PC-9 (cell line): ENCODE measurements at regions not wholly inside any gene's neighbourhood (a gene's known extent, or its start where the extent isn't known, plus 50 kb on each side); places are given as distances from the start of the nearest gene placed in this dataset.

Experiments used
- BruUV-seq: library from RNA; stranded (reverse); fragments of 400-500 nt; replicated peaks from 2 replicates; lab custom pipeline; 2021; lab: Mats Ljungman, UMichigan
- CTCF ChIA-PET: fragments of 300-600 bp; sonication (Branson Sonifier 250); formaldehyde crosslinking; loops from one replicate; lab custom pipeline; 2022; ENCODE audit warnings: antibody characterized with exemption; lab: Charles Lee
- POLR2A ChIA-PET: fragments of 300-600 bp; sonication (Branson Sonifier 250); formaldehyde crosslinking; loops from one replicate; lab custom pipeline; 2022; ENCODE audit warnings: antibody characterized with exemption; ENCODE audit not compliant: unreplicated experiment; lab: Charles Lee
- DNase-seq, 2 experiments: peaks; one replicate each; pipeline versions ENCODE4 v3.0.0 to v3.0.0-alpha.2; 2015 to 2022; ENCODE audit warnings: mixed read lengths in 1 of 2
- H2AFZ ChIP-seq: fragments of 200-600 bp; sonication (generic); 2 replicates; pipeline ENCODE4 v1.8.1; 2017; ENCODE audit warnings: antibody characterized with exemption
- H3F3A ChIP-seq: fragments of 200-600 bp; sonication (generic); 2 replicates; pipeline ENCODE4 v1.8.1; 2017; ENCODE audit warnings: antibody characterized with exemption, mild to moderate bottlenecking, low read depth; ENCODE audit not compliant: insufficient read depth
- H3K27ac ChIP-seq: fragments of 200-600 bp; sonication (generic); 2 replicates; pipeline ENCODE4 v1.6.1; 2016; ENCODE audit warnings: mixed run types
- H3K27me3 ChIP-seq: fragments of 200-600 bp; sonication (generic); 2 replicates; pipeline ENCODE4 v1.6.1; 2016; ENCODE audit warnings: low read depth, mixed run types; ENCODE audit not compliant: insufficient read depth
- H3K36me3 ChIP-seq: fragments of 200-600 bp; sonication (generic); 2 replicates; pipeline ENCODE4 v1.6.1; 2016; ENCODE audit warnings: low read depth, mixed run types
- H3K4me1 ChIP-seq: fragments of 200-600 bp; sonication (generic); replicated peaks from 2 replicates; pipeline ENCODE4 v1.6.1; 2016; ENCODE audit warnings: mixed run types; ENCODE audit not compliant: insufficient read depth
- H3K4me2 ChIP-seq: fragments of 200-600 bp; sonication (generic); 2 replicates; pipeline ENCODE4 v1.6.1; 2017; ENCODE audit warnings: mixed run types
- H3K4me3 ChIP-seq: fragments of 200-600 bp; sonication (generic); 2 replicates; pipeline ENCODE4 v1.6.1; 2016; ENCODE audit warnings: mixed run types
- H3K79me2 ChIP-seq: fragments of 200-600 bp; sonication (generic); 2 replicates; pipeline ENCODE4 v1.6.1; 2017; ENCODE audit warnings: low read depth, mixed run types
- H3K9me2 ChIP-seq: fragments of 200-600 bp; sonication (generic); 2 replicates; pipeline ENCODE4 v1.8.1; 2017; ENCODE audit warnings: mild to moderate bottlenecking; ENCODE audit not compliant: insufficient read depth
- H3K9me3 ChIP-seq: fragments of 200-600 bp; sonication (generic); 2 replicates; pipeline ENCODE4 v1.8.1; 2016; ENCODE audit warnings: low read depth; ENCODE audit not compliant: insufficient read depth
- H4K20me1 ChIP-seq: fragments of 200-600 bp; sonication (generic); 2 replicates; pipeline ENCODE4 v1.8.1; 2017; ENCODE audit not compliant: insufficient read depth
- EZH2 ChIP-seq: fragments of 200-600 bp; sonication (generic); IDR thresholded peaks from 2 replicates; pipeline ENCODE4 v1.8.0; 2017; ENCODE audit warnings: antibody characterized with exemption, low read depth
- intact Hi-C: fragments of 100-400 bp; cut with micrococcal nuclease; formaldehyde crosslinking; loops from one replicate; pipeline ENCODE4 v1.10.0; 2022; ENCODE audit not compliant: unreplicated experiment
- TF ChIP-seq, protein P1 (sequence below): fragments of 200-600 bp; sonication (generic); conservative IDR thresholded peaks from 2 replicates; pipeline ENCODE4 v1.6.1; 2017; ENCODE audit warnings: mixed run types, antibody characterized with exemption, mild to moderate bottlenecking, moderate library complexity

DNA sequence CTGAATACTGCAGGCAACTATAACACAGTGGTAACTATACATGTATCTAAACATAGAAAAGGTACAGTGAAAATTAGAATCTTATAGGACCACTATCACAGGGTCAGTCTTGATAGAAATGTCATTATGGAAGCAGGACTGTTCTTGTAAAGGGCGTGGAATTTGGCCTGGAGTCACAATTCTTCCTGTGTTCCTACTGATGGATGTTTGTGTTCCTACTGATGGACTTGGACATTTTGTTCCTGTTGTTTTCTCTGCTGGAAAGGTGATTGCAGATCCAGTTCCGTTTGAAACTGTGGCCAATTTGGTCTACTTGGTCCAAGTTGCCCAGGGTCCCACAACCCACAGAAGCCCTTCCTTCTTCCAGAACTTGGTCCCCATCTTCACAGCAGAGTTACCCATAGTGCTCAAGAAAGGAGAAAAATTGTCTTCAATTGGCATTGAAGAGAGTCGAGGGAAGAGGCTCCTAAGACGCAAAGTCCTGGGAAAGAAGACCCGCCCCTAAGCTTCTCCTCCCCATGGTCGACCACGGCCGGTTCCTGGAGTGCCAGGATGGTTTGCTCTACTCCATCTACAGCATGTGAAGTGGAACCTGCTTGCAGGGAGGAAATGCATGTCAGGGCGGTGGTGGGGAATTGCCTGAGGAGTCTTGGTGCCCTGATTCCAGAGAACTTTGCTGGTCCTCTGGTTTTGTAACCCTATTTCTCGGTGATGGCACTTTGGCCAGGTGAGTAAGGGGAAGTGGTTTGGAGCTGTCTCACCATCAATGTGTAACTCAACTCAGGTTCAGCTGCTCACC is 102.8 kb upstream of the RAB12 start:
- no peaks in the 10 kb centered on the region for H3K79me2 ChIP-seq
- no peaks in the 10 kb centered on the region for H3K36me3 ChIP-seq
- no peak overlapping the region for H3K4me3 ChIP-seq
- H3K9me2 ChIP-seq, result no peaks in the 10 kb centered on the region
- H4K20me1 ChIP-seq, result no peaks in the 10 kb centered on the region
- H2AFZ ChIP-seq, result no peak overlapping the region
- TF ChIP-seq EZH2, result no peak
- TF ChIP-seq, protein P1, sequence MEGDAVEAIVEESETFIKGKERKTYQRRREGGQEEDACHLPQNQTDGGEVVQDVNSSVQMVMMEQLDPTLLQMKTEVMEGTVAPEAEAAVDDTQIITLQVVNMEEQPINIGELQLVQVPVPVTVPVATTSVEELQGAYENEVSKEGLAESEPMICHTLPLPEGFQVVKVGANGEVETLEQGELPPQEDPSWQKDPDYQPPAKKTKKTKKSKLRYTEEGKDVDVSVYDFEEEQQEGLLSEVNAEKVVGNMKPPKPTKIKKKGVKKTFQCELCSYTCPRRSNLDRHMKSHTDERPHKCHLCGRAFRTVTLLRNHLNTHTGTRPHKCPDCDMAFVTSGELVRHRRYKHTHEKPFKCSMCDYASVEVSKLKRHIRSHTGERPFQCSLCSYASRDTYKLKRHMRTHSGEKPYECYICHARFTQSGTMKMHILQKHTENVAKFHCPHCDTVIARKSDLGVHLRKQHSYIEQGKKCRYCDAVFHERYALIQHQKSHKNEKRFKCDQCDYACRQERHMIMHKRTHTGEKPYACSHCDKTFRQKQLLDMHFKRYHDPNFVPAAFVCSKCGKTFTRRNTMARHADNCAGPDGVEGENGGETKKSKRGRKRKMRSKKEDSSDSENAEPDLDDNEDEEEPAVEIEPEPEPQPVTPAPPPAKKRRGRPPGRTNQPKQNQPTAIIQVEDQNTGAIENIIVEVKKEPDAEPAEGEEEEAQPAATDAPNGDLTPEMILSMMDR, result no peak
- no peaks in the 10 kb centered on the region for H3F3A ChIP-seq
- intact Hi-C loops, result no loop called here
- no peaks in the 10 kb centered on the region for H3K4me1 ChIP-seq
- CTCF ChIA-PET, result no interaction called here
- DNase-seq, result no peak
- no TSS peak for BruUV-seq
- H3K27ac ChIP-seq, result no peak overlapping the region
- POLR2A ChIA-PET, result no interaction called here
- no peaks in the 10 kb centered on the region for H3K9me3 ChIP-seq
- H3K27me3 ChIP-seq, result peaks cover 14% of the 10 kb centered on the region; the same call in 1 of the 2 replicates
- no peak overlapping the region for H3K4me2 ChIP-seq

- H3K4me1 ChIP-seq, result no peaks in the 10 kb centered on the region
- CTCF ChIA-PET, result no interaction called here
- no peak for TF ChIP-seq EZH2
- TF ChIP-seq, protein P1, result peak; percentile 38; the same call in 1 of the 2 replicates
- intact Hi-C loops, result no loop called here
- no peaks in the 10 kb centered on the region for H3K36me3 ChIP-seq
- no peak overlapping the region for H3K4me3 ChIP-seq
- H3K27me3 ChIP-seq, result peaks cover 23% of the 10 kb centered on the region; the same call in 1 of the 2 replicates
- POLR2A ChIA-PET, result no interaction called here
- no TSS peak for BruUV-seq
- H2AFZ ChIP-seq, result no peak overlapping the region
- no peaks in the 10 kb centered on the region for H3K9me3 ChIP-seq
- no peak overlapping the region for H3K27ac ChIP-seq
- H3K4me2 ChIP-seq, result no peak overlapping the region
- no peaks in the 10 kb centered on the region for H3K9me2 ChIP-seq
- no peaks in the 10 kb centered on the region for H3K79me2 ChIP-seq
- H3F3A ChIP-seq, result no peaks in the 10 kb centered on the region
- no peaks in the 10 kb centered on the region for H4K20me1 ChIP-seq
- DNase-seq, result no peak
Observed at GRCh38 chr18:8507361-8507760, 101.9 kb upstream of the RAB12 start.

DNA sequence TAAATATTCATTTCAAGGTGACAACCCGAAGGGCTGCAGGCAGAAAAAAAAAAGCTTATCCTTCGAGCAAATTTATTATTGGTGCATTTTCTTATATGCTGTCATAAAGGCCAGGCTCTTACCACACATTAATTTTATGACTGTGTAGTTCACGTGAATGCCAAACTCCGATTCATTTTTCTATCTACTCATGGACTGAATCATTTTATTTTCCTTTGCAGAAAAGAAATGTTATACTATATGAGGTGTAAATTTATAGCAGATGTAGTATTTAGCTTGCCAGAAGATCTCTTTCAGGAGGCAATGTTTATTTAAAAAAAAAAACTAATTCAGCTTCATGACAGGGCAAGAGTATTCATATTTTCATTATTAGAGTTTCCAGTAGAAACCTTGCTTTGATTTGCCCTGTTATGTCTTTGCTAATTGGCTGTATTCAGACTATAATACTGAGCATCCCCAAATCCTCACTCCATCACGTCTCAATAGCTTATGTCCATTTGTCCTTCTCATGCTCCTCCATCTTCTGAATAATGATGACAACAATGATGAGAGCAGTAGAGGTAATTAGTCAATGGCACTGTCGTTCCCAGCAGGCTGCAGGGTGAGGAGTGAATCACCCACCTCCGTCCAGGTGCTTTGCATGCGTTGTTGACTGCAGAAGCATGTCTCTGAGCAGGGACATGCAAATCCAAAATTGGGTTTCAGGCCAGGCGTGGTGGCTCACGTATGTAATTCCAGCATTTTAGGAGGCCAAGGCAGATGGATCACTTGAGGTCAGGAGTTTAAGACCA is 101.1 kb upstream of the RAB12 start:
- Histone ChIP-seq H3K4me2 (no peak overlapping the region), H4K20me1 (no peaks in the 10 kb centered on the region), H2AFZ (no peak overlapping the region), H3F3A (no peaks in the 10 kb centered on the region), H3K27ac (no peak overlapping the region), H3K9me2 (no peaks in the 10 kb centered on the region), H3K4me3 (no peak overlapping the region), H3K9me3 (no peaks in the 10 kb centered on the region), H3K36me3 (no peaks in the 10 kb centered on the region), H3K79me2 (no peaks in the 10 kb centered on the region), H3K4me1 (no peaks in the 10 kb centered on the region), H3K27me3 (peaks cover 29% of the 10 kb centered on the region; the same call in 1 of the 2 replicates)
- intact Hi-C loops, result no loop called here
- no TSS peak for BruUV-seq
- DNase-seq, result no peak
- POLR2A ChIA-PET, result no interaction called here
- CTCF ChIA-PET, result no interaction called here
- TF ChIP-seq, protein P1, result no peak
- TF ChIP-seq EZH2, result no peak
